GM12878 (cell line): ENCODE measurements at regions not wholly inside any gene's neighbourhood (a gene's known extent, or its start where the extent isn't known, plus 50 kb on each side); places are given as distances from the start of the nearest gene placed in this dataset.
A peak's percentile ranks its signal among the peaks of the same experiment; 100 is the strongest.

Source experiments
- BACH1 ChIP-seq: fragments of 450-650 bp; IDR thresholded peaks from 2 replicates; pipeline ENCODE4 v1.6.1; 2017; ENCODE audit warnings: mild to moderate bottlenecking, borderline replicate concordance
- CBX5 ChIP-seq: sonication (generic); IDR thresholded peaks from 2 replicates; pipeline ENCODE4 v1.6.1; 2016; ENCODE audit warnings: low read depth, moderate library complexity, mild to moderate bottlenecking, inconsistent platforms
- CHD1 ChIP-seq: IDR thresholded peaks from 2 replicates; pipeline ENCODE4 v1.6.1; 2012; ENCODE audit warnings: low read depth, low read length, improper control_type of control experiment
- CREM ChIP-seq: IDR thresholded peaks from 2 replicates; pipeline ENCODE4 v1.6.1; 2014; ENCODE audit warnings: antibody characterized with exemption, low read depth
- DPF2 ChIP-seq: fragments of 450-650 bp; IDR thresholded peaks from 2 replicates; pipeline ENCODE4 v1.6.1; 2017; ENCODE audit warnings: mild to moderate bottlenecking
- HDGF ChIP-seq: fragments of 450-650 bp; IDR thresholded peaks from 2 replicates; pipeline ENCODE4 v1.6.1; 2016; ENCODE audit warnings: antibody characterized with exemption
- LARP7 ChIP-seq: fragments of 450-650 bp; IDR thresholded peaks from 2 replicates; pipeline ENCODE4 v1.6.1; 2017; ENCODE audit warnings: mild to moderate bottlenecking
- MYB ChIP-seq: fragments of 150-350 bp; IDR thresholded peaks from 2 replicates; pipeline ENCODE4 v1.6.1; 2014; ENCODE audit warnings: mild to moderate bottlenecking, low read depth, low read length, borderline replicate concordance
- RELA ChIP-seq: fragments of 450-650 bp; IDR thresholded peaks from 2 replicates; pipeline ENCODE4 v1.8.0; 2014; ENCODE audit warnings: borderline replicate concordance; ENCODE audit not compliant: partially characterized antibody
- RFX5 ChIP-seq: IDR thresholded peaks from 2 replicates; pipeline ENCODE4 v1.6.1; 2011; ENCODE audit warnings: low read depth, low read length, improper control_type of control experiment
- SMAD1 ChIP-seq: fragments of 450-650 bp; IDR thresholded peaks from 2 replicates; pipeline ENCODE4 v1.6.1; 2018; ENCODE audit warnings: mild to moderate bottlenecking, low read depth; ENCODE audit not compliant: partially characterized antibody
- ZBED1 ChIP-seq: IDR thresholded peaks from 2 replicates; pipeline ENCODE4 v1.6.1; 2016; ENCODE audit warnings: borderline replicate concordance
- ZNF384 ChIP-seq: IDR thresholded peaks from 2 replicates; pipeline ENCODE4 v1.6.1; 2012; ENCODE audit warnings: low read depth, mild to moderate bottlenecking, low read length, improper control_type of control experiment, borderline replicate concordance
- TF ChIP-seq, protein P1 (sequence below): fragments of 450-650 bp; IDR thresholded peaks from 2 replicates; pipeline ENCODE4 v1.6.1; 2018; ENCODE audit warnings: borderline replicate concordance, mild to moderate bottlenecking; ENCODE audit not compliant: partially characterized antibody
- TF ChIP-seq, protein P2 (sequence below): IDR thresholded peaks from 2 replicates; pipeline ENCODE4 v1.6.1; 2011; ENCODE audit warnings: low read depth, low read length, improper control_type of control experiment, borderline replicate concordance
- TF ChIP-seq, protein P3 (sequence below): fragments of 450-650 bp; formaldehyde crosslinking; IDR thresholded peaks from 2 replicates; pipeline ENCODE4 v1.5.0; 2022; ENCODE audit warnings: mild to moderate bottlenecking, missing genetic modification characterization
- TF ChIP-seq, protein P4 (sequence below): fragments of 450-650 bp; IDR thresholded peaks from 2 replicates; pipeline ENCODE4 v1.6.1; 2017; ENCODE audit warnings: mild to moderate bottlenecking, moderate library complexity
- TF ChIP-seq, protein P5 (sequence below): IDR thresholded peaks from 2 replicates; pipeline ENCODE4 v1.6.1; 2012; ENCODE audit warnings: low read depth, low read length, improper control_type of control experiment

DNA sequence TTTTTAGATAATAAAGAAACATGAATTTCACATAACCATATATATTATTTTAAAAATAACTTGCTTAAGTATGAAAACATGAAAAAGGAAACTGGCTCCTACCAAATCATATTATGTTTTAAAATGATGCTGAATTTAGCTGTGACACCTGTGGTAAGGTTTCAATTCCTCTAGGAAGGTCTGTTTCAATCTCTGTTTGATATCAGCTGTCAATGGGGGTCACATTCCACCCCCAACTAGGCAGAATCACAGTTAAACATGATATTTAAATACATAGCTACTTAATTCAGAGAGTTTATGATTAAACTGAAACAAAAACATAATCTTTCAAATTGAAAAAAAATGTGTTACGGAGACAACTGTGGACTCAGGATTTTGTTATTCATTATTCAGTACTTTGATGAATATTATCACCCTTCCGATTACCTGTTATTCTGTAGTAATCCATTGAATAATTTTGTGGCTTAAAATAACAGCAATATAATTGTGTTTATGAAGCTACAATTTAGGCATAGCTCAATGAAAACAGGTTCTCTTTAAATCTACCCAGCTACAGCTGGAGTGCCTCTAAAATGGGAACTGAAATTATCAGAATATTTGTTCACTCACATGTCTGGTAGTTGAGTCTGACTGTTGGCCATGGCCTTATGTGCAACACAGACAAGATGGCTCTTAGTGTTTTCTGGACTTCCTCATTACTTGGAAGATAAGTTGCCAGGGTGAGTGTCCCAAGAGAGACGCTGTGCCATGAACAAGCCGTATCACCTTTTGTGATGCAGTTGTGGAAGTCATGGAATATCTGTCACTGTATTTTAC lies 244.6 kb upstream of the ANO3 start (continued):
- TF ChIP-seq, protein P1, sequence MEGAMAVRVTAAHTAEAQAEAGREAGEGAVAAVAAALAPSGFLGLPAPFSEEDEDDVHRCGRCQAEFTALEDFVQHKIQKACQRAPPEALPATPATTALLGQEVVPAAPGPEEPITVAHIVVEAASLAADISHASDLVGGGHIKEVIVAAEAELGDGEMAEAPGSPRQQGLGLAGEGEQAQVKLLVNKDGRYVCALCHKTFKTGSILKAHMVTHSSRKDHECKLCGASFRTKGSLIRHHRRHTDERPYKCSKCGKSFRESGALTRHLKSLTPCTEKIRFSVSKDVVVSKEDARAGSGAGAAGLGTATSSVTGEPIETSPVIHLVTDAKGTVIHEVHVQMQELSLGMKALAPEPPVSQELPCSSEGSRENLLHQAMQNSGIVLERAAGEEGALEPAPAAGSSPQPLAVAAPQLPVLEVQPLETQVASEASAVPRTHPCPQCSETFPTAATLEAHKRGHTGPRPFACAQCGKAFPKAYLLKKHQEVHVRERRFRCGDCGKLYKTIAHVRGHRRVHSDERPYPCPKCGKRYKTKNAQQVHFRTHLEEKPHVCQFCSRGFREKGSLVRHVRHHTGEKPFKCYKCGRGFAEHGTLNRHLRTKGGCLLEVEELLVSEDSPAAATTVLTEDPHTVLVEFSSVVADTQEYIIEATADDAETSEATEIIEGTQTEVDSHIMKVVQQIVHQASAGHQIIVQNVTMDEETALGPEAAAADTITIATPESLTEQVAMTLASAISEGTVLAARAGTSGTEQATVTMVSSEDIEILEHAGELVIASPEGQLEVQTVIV, result no peak
- TF ChIP-seq CHD1 (no peak), BACH1 (no peak), RELA (no peak), SMAD1 (no peak), RFX5 (peak; percentile 67; the same call in 1 of the 2 replicates), CBX5 (no peak), ZBED1 (no peak; the same call in 1 of the 2 replicates), HDGF (no peak), CREM (peak; percentile 56), DPF2 (peak; percentile 73), ZNF384 (no peak), MYB (no peak), LARP7 (no peak)
- TF ChIP-seq, protein P2, sequence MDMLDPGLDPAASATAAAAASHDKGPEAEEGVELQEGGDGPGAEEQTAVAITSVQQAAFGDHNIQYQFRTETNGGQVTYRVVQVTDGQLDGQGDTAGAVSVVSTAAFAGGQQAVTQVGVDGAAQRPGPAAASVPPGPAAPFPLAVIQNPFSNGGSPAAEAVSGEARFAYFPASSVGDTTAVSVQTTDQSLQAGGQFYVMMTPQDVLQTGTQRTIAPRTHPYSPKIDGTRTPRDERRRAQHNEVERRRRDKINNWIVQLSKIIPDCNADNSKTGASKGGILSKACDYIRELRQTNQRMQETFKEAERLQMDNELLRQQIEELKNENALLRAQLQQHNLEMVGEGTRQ, result no peak
- TF ChIP-seq, protein P3, sequence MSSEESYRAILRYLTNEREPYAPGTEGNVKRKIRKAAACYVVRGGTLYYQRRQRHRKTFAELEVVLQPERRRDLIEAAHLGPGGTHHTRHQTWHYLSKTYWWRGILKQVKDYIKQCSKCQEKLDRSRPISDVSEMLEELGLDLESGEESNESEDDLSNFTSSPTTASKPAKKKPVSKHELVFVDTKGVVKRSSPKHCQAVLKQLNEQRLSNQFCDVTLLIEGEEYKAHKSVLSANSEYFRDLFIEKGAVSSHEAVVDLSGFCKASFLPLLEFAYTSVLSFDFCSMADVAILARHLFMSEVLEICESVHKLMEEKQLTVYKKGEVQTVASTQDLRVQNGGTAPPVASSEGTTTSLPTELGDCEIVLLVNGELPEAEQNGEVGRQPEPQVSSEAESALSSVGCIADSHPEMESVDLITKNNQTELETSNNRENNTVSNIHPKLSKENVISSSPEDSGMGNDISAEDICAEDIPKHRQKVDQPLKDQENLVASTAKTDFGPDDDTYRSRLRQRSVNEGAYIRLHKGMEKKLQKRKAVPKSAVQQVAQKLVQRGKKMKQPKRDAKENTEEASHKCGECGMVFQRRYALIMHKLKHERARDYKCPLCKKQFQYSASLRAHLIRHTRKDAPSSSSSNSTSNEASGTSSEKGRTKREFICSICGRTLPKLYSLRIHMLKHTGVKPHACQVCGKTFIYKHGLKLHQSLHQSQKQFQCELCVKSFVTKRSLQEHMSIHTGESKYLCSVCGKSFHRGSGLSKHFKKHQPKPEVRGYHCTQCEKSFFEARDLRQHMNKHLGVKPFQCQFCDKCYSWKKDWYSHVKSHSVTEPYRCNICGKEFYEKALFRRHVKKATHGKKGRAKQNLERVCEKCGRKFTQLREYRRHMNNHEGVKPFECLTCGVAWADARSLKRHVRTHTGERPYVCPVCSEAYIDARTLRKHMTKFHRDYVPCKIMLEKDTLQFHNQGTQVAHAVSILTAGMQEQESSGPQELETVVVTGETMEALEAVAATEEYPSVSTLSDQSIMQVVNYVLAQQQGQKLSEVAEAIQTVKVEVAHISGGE, result no peak
- TF ChIP-seq, protein P4, sequence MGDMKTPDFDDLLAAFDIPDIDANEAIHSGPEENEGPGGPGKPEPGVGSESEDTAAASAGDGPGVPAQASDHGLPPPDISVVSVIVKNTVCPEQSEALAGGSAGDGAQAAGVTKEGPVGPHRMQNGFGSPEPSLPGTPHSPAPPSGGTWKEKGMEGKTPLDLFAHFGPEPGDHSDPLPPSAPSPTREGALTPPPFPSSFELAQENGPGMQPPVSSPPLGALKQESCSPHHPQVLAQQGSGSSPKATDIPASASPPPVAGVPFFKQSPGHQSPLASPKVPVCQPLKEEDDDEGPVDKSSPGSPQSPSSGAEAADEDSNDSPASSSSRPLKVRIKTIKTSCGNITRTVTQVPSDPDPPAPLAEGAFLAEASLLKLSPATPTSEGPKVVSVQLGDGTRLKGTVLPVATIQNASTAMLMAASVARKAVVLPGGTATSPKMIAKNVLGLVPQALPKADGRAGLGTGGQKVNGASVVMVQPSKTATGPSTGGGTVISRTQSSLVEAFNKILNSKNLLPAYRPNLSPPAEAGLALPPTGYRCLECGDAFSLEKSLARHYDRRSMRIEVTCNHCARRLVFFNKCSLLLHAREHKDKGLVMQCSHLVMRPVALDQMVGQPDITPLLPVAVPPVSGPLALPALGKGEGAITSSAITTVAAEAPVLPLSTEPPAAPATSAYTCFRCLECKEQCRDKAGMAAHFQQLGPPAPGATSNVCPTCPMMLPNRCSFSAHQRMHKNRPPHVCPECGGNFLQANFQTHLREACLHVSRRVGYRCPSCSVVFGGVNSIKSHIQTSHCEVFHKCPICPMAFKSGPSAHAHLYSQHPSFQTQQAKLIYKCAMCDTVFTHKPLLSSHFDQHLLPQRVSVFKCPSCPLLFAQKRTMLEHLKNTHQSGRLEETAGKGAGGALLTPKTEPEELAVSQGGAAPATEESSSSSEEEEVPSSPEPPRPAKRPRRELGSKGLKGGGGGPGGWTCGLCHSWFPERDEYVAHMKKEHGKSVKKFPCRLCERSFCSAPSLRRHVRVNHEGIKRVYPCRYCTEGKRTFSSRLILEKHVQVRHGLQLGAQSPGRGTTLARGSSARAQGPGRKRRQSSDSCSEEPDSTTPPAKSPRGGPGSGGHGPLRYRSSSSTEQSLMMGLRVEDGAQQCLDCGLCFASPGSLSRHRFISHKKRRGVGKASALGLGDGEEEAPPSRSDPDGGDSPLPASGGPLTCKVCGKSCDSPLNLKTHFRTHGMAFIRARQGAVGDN, result peak; percentile 46; the same call in 1 of the 2 replicates
- TF ChIP-seq, protein P5, sequence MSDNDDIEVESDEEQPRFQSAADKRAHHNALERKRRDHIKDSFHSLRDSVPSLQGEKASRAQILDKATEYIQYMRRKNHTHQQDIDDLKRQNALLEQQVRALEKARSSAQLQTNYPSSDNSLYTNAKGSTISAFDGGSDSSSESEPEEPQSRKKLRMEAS, result no peak
